T-cell (primary cell): ENCODE measurements at regions not wholly inside any gene's neighbourhood (a gene's known extent, or its start where the extent isn't known, plus 50 kb on each side); places are given as distances from the start of the nearest gene placed in this dataset.

ENCODE experiments used
- ATAC-seq, 4 experiments: fragments of 200-7000 bp in 3 of 4; fragments of 150-1000 bp in 1 of 4; cut with Tn5 transposase; replicated peaks in 1 of 4; 1 replicate in 3 of 4; 2 replicates in 1 of 4; pipeline ENCODE4 v1.10.0; 2021; ENCODE audit warnings: moderate library complexity in 3 of 4, mild to moderate bottlenecking in 2 of 4, moderate number of reproducible peaks in 1 of 4
- CTCF ChIA-PET, 2 donors: fragments of 300-600 bp; sonication (Branson Sonifier 250); formaldehyde crosslinking; loops; one replicate each; lab custom pipeline; 2022; ENCODE audit warnings: antibody characterized with exemption in 2 of 2; lab: Charles Lee
- POLR2A ChIA-PET, 2 donors: fragments of 300-600 bp; sonication (Branson Sonifier 250); formaldehyde crosslinking; loops; one replicate each; lab custom pipeline; 2022; ENCODE audit warnings: antibody characterized with exemption in 2 of 2; lab: Charles Lee
- DNase-seq, 35 experiments: peaks; one replicate each; pipeline versions ENCODE4 v3.0.0 to v3.0.0-alpha.2; 2013 to 2023
- H3K27ac ChIP-seq: one replicate; pipeline ENCODE4 v1.5.1; 2013; ENCODE audit warnings: low read length
- H3K27me3 ChIP-seq, 2 experiments: replicated peaks in 1 of 2; 1 replicate in 1 of 2; 2 replicates in 1 of 2; pipeline versions ENCODE4 v1.6.1 to v1.7.0; 2013; ENCODE audit warnings: low read length in 1 of 2, mixed read lengths in 1 of 2; ENCODE audit not compliant: control insufficient read depth in 2 of 2, insufficient read depth in 2 of 2; ENCODE audit errors: extremely low read depth in 1 of 2
- H3K36me3 ChIP-seq, 2 donors: 1 replicate in 1 of 2; 2 replicates in 1 of 2; pipeline versions ENCODE4 v1.6.1 to v1.7.0; 2013; ENCODE audit warnings: low read length in 1 of 2; ENCODE audit not compliant: control insufficient read depth in 2 of 2, insufficient read depth in 1 of 2; ENCODE audit errors: extremely low read depth in 1 of 2
- H3K4me1 ChIP-seq, 2 experiments: 1 replicate in 1 of 2; 2 replicates in 1 of 2; pipeline versions ENCODE4 v1.6.1 to v1.7.0; 2013; ENCODE audit warnings: low read length in 2 of 2, mixed read lengths in 1 of 2; ENCODE audit not compliant: insufficient read depth in 2 of 2, control insufficient read depth in 1 of 2; ENCODE audit errors: extremely low read depth in 1 of 2
- H3K4me3 ChIP-seq, 2 donors: 1 replicate in 1 of 2; 2 replicates in 1 of 2; pipeline versions ENCODE4 v1.5.1 to v1.7.0; 2013; ENCODE audit warnings: mild to moderate bottlenecking in 2 of 2, low read length in 1 of 2, moderate library complexity in 1 of 2; ENCODE audit not compliant: control insufficient read depth in 1 of 2; ENCODE audit errors: extremely low read depth in 1 of 2
- H3K9me3 ChIP-seq: 2 replicates; pipeline ENCODE4 v1.7.0; 2013
- H3K27ac Mint-ChIP-seq, 2 donors: one replicate each; pipeline ENCODE4 v1.8.0; 2020 to 2021; ENCODE audit warnings: mild to moderate bottlenecking in 2 of 2, mixed read lengths in 2 of 2
- H3K27me3 Mint-ChIP-seq, 2 donors: one replicate each; pipeline ENCODE4 v1.8.0; 2021 to 2022; ENCODE audit warnings: mixed read lengths in 2 of 2
- H3K36me3 Mint-ChIP-seq: one replicate; pipeline ENCODE4 v1.8.0; 2021; ENCODE audit warnings: mixed read lengths
- H3K4me1 Mint-ChIP-seq, 3 donors: one replicate each; pipeline ENCODE4 v1.8.0; 2020 to 2022; ENCODE audit warnings: mixed read lengths in 3 of 3, mild to moderate bottlenecking in 1 of 3
- H3K4me3 Mint-ChIP-seq, 3 donors: one replicate each; pipeline ENCODE4 v1.8.0; 2020 to 2022; ENCODE audit warnings: mild to moderate bottlenecking in 3 of 3, mixed read lengths in 3 of 3, moderate library complexity in 3 of 3
- H3K9me3 Mint-ChIP-seq, 3 donors: one replicate each; pipeline ENCODE4 v1.8.0; 2020 to 2022; ENCODE audit warnings: mixed read lengths in 3 of 3
- WGBS: methylation state at CpG from one replicate; pipeline ENCODE4 v1.1.5; 2013; ENCODE audit warnings: missing lambda C conversion rate; ENCODE audit not compliant: insufficient coverage; 5-methylcytosine and 5-hydroxymethylcytosine counted together

- POLR2A ChIA-PET = no interaction called here
- H3K4me3 Mint-ChIP-seq = no peak overlapping the region
Measured at GRCh38 chr20:10769700-10770099, 95.9 kb upstream of the JAG1 start.

GRCh38 chr20:10770753-10771152 is 97.0 kb upstream of the JAG1 start:
- Mint-ChIP-seq H3K4me3 (no peak overlapping the region), H3K4me1 (no peaks in the 10 kb centered on the region), H3K27me3 (peaks cover 4 to 7% of the 10 kb centered on the region in 2 donors), H3K9me3 (peaks cover 0 to 7% (median 0%) of the 10 kb centered on the region in 3 donors), H3K36me3 (no peaks in the 10 kb centered on the region), H3K27ac (no peak overlapping the region)
- POLR2A ChIA-PET = no interaction called here
- CTCF ChIA-PET = no interaction called here
- H3K4me3 ChIP-seq = no peak overlapping the region
- ATAC-seq (no peak), DNase-seq (no peak)
- no peaks in the 10 kb centered on the region for H3K36me3 ChIP-seq
- H3K4me1 ChIP-seq = no peaks in the 10 kb centered on the region
- no peak overlapping the region for H3K27ac ChIP-seq
- H3K9me3 ChIP-seq = no peaks in the 10 kb centered on the region
- no CpG with 5 or more reads among the region's 3 CpGs for WGBS
- H3K27me3 ChIP-seq = peaks cover 0 to 4% of the 10 kb centered on the region in 2 experiments

More at GRCh38 chr20:10769700-10770099, 95.9 kb upstream of the JAG1 start:
- WGBS = 14% methylated on average over 1 of the region's 2 CpGs
- Mint-ChIP-seq H3K9me3 (peaks cover 0 to 11% (median 0%) of the 10 kb centered on the region in 3 donors), H3K36me3 (no peaks in the 10 kb centered on the region), H3K27ac (no peak overlapping the region), H3K4me1 (no peaks in the 10 kb centered on the region), H3K27me3 (peaks cover 4 to 7% of the 10 kb centered on the region in 2 donors)
- no peak overlapping the region for H3K27ac ChIP-seq
- CTCF ChIA-PET = no interaction called here
- no peak for DNase-seq
- H3K4me1 ChIP-seq = no peaks in the 10 kb centered on the region
- H3K4me3 ChIP-seq = no peak overlapping the region
- peaks cover 0 to 9% of the 10 kb centered on the region in 2 experiments for H3K27me3 ChIP-seq
- no peak for ATAC-seq
- no peaks in the 10 kb centered on the region for H3K36me3 ChIP-seq
- H3K9me3 ChIP-seq = no peaks in the 10 kb centered on the region

GRCh38 chr20:10771435-10772140 is 97.8 kb upstream of the JAG1 start:
- no peak overlapping the region for H3K27ac ChIP-seq

GRCh38 chr20:10774357-10774943 is 100.7 kb upstream of the JAG1 start:
- no peaks in the 10 kb centered on the region for H3K4me1 Mint-ChIP-seq
- Histone ChIP-seq H3K27me3 (peaks cover 0 to 4% of the 10 kb centered on the region in 2 experiments), H3K27ac (no peak overlapping the region), H3K36me3 (no peaks in the 10 kb centered on the region), H3K4me1 (no peaks in the 10 kb centered on the region), H3K4me3 (no peak overlapping the region), H3K9me3 (no peaks in the 10 kb centered on the region)
- no peak overlapping the region for H3K27ac Mint-ChIP-seq
- peaks cover 0 to 7% (median 0%) of the 10 kb centered on the region in 3 donors for H3K9me3 Mint-ChIP-seq
- ChIA-PET POLR2A (no interaction called here), CTCF (no interaction called here)
- no peak for DNase-seq
- WGBS = no CpG with 5 or more reads among the region's 1 CpG
- H3K36me3 Mint-ChIP-seq = no peaks in the 10 kb centered on the region
- no peak for ATAC-seq
- peaks cover 4 to 7% of the 10 kb centered on the region in 2 donors for H3K27me3 Mint-ChIP-seq
- H3K4me3 Mint-ChIP-seq = no peak overlapping the region

More at GRCh38 chr20:10771435-10772140, 97.8 kb upstream of the JAG1 start:
- Mint-ChIP-seq H3K27ac (no peak overlapping the region), H3K36me3 (no peaks in the 10 kb centered on the region), H3K9me3 (peaks cover 0 to 7% (median 0%) of the 10 kb centered on the region in 3 donors), H3K4me3 (no peak overlapping the region), H3K4me1 (no peaks in the 10 kb centered on the region), H3K27me3 (peaks cover 4 to 7% of the 10 kb centered on the region in 2 donors)
- H3K36me3 ChIP-seq = no peaks in the 10 kb centered on the region
- DNase-seq = no peak
- no CpG with 5 or more reads among the region's 1 CpG for WGBS
- ChIA-PET POLR2A (no interaction called here), CTCF (no interaction called here)
- ATAC-seq = no peak
- H3K27me3 ChIP-seq = peaks cover 0 to 4% of the 10 kb centered on the region in 2 experiments
- H3K9me3 ChIP-seq = no peaks in the 10 kb centered on the region
- H3K4me3 ChIP-seq = no peak overlapping the region
- no peaks in the 10 kb centered on the region for H3K4me1 ChIP-seq

GRCh38 chr20:10777710-10778109 is 103.9 kb upstream of the JAG1 start:
- Histone ChIP-seq H3K36me3 (no peaks in the 10 kb centered on the region), H3K27me3 (peaks cover 0 to 4% of the 10 kb centered on the region in 2 experiments), H3K9me3 (no peaks in the 10 kb centered on the region), H3K27ac (no peak overlapping the region), H3K4me3 (no peak overlapping the region), H3K4me1 (no peaks in the 10 kb centered on the region)
- Mint-ChIP-seq H3K9me3 (peaks cover 0 to 7% (median 0%) of the 10 kb centered on the region in 3 donors), H3K4me1 (no peaks in the 10 kb centered on the region), H3K27ac (no peak overlapping the region), H3K4me3 (no peak overlapping the region), H3K36me3 (no peaks in the 10 kb centered on the region), H3K27me3 (peaks cover 12 to 14% of the 10 kb centered on the region in 2 donors)
- ATAC-seq (no peak), DNase-seq (no peak)
- CTCF ChIA-PET = no interaction called here
- POLR2A ChIA-PET = no interaction called here
- 100% methylated on average over 3 of the region's 6 CpGs for WGBS

- ATAC-seq (no peak), DNase-seq (no peak)
- no CpG with 5 or more reads among the region's 1 CpG for WGBS
- Histone ChIP-seq H3K27me3 (no peaks in the 10 kb centered on the region), H3K36me3 (no peaks in the 10 kb centered on the region), H3K4me1 (no peaks in the 10 kb centered on the region), H3K27ac (no peak overlapping the region), H3K9me3 (no peaks in the 10 kb centered on the region), H3K4me3 (no peak overlapping the region)
- H3K27me3 Mint-ChIP-seq = peaks cover 5 to 9% of the 10 kb centered on the region in 2 donors
- no peak overlapping the region for H3K4me3 Mint-ChIP-seq
- CTCF ChIA-PET = no interaction called here
- H3K36me3 Mint-ChIP-seq = no peaks in the 10 kb centered on the region
- H3K27ac Mint-ChIP-seq = no peak overlapping the region
- no peaks in the 10 kb centered on the region for H3K9me3 Mint-ChIP-seq
- no peaks in the 10 kb centered on the region for H3K4me1 Mint-ChIP-seq
- POLR2A ChIA-PET = no interaction called here
Measured at GRCh38 chr20:10779911-10780310, 106.1 kb upstream of the JAG1 start.
